Urinary bladder (tissue), 3 donors: ENCODE measurements at regions not wholly inside any gene's neighbourhood (a gene's known extent, or its start where the extent isn't known, plus 50 kb on each side); places are given as distances from the start of the nearest gene placed in this dataset.

Experiments used
- DNase-seq: peaks from one replicate; pipeline ENCODE4 v3.0.0-alpha.2; 2015; ENCODE audit errors: extremely low spot score
- H3K27ac ChIP-seq: one replicate; pipeline ENCODE4 v1.5.1; 2013; ENCODE audit warnings: low read depth, mild to moderate bottlenecking, moderate library complexity
- H3K36me3 ChIP-seq: one replicate; pipeline ENCODE4 v1.6.1; 2013; ENCODE audit warnings: mild to moderate bottlenecking, moderate library complexity; ENCODE audit not compliant: insufficient read depth
- H3K4me1 ChIP-seq: one replicate; pipeline ENCODE4 v1.6.1; 2013; ENCODE audit warnings: mild to moderate bottlenecking, moderate library complexity; ENCODE audit not compliant: insufficient read depth
- H3K4me3 ChIP-seq: one replicate; pipeline ENCODE4 v1.5.1; 2013; ENCODE audit warnings: low read depth, low read length
- WGBS: extraction: QIAGEN DNeasy Blood & Tissue Kit; methylation state at CpG from one replicate; pipeline ENCODE4 v1.1.7; 2013; 5-methylcytosine and 5-hydroxymethylcytosine counted together
- donor health status: healthy with polysubstance abuse.
- donor health status: healthy.

DNA sequence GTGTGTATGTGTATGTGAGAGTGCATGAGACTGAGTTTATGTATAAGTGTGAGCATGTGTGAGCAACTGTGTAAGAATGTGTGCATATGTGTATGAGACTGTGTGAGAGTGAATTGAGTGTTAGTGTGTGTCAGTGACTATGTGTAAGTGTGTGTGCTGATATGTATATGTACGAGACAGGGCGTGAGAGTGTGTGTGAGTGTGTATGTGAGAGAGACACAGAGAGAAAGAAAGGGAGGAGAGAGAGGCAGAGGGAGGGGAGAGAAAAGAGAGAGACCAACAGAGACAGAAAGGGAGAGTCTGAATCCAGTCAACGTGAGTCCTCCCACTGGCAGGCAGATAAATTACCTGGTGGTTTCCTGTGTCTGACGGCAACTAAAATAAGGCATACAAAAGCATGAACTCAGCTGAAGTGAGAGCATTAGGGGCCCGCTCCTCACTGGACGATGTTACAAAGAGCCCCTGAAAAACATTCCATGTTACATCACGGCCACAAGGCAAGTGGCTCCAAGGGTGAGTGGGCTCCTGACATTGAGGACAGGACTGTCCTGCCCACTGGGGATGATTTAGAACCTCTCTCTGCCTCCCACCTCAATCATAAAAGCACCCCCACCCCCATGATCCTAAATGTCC, 66.6 kb upstream of the TIAM1 start:
- Histone ChIP-seq H3K4me1 (no peaks in the 10 kb centered on the region), H3K27ac (no peak overlapping the region), H3K36me3 (no peaks in the 10 kb centered on the region), H3K4me3 (no peak overlapping the region)
- no peak for DNase-seq
- 58% methylated on average over 7 of the region's 7 CpGs for WGBS

DNA sequence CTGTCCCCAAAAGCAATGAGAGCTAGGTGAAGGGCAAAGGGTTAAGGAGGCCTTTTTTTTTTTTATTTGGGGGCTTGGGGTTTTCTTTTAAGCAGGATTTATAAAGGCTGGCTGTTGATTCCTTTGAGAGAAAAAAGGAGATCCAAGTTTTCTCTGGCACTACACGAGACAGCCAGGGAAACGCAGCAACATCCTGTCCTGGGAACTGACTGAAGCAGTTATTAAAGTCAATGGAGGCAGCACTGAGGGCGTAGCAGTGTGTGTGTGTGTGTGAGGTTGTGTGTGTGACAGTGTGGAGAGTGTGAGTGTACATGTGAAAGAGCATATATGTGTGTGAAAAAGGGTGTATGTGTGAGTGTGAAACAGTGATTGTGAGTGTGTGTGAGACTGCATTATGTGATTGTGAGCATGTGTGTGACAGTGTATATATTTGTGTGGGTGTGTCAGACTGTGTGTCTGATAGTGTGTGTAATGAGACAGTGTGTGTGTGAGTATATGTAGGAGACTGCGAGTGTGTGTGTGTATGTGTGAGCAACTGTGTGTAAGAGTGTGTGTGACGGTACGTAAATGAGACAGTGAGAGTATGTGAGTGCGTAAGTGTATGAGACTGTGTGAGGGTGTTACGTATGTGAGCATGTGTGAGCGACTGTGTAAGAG, 65.9 kb upstream of the TIAM1 start:
- 70% methylated on average over 9 of the region's 9 CpGs for WGBS
- Histone ChIP-seq H3K4me3 (no peak overlapping the region), H3K4me1 (no peaks in the 10 kb centered on the region), H3K27ac (no peak overlapping the region), H3K36me3 (no peaks in the 10 kb centered on the region)
- no peak for DNase-seq

DNA sequence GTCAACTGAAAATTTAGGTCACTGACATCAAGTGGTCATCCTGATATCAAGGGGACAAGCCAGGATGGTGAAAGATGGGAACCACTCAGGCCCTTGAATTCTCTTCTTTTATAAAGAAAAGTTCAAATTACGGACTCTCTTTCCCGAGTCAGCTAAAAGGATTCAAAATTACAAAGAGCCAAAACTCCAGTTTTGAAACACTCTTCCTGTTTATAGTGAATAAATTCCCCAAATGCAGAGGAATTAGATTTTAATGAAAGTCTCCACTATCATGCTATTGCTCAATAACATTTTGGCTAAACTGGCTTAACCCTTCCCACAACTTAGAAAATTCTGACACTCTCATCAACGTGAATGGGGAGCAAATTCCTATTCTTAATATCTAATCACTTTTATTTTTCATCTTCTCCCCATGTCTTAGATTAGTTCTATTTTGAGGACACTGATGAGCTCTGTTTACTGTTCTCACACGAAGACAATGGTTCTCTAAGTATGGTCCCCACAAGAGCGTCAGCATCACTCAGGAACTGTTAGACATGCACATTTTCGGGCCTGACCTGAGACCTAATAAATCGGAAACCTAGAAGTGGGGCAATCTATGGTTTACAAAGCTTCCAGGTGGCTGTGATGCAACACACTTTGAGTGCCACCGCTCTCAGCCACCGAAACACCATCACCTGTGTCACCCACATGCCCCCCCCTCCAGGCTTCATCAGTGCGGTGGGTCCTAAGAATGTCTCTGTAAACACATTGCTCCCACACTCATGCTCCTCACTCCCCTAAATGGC, 64.4 kb upstream of the TIAM1 start:
- WGBS, result 60% methylated on average over 10 of the region's 10 CpGs
- Histone ChIP-seq H3K27ac (no peak overlapping the region), H3K4me3 (no peak overlapping the region), H3K36me3 (no peaks in the 10 kb centered on the region), H3K4me1 (no peaks in the 10 kb centered on the region)
- DNase-seq, result no peak

DNA sequence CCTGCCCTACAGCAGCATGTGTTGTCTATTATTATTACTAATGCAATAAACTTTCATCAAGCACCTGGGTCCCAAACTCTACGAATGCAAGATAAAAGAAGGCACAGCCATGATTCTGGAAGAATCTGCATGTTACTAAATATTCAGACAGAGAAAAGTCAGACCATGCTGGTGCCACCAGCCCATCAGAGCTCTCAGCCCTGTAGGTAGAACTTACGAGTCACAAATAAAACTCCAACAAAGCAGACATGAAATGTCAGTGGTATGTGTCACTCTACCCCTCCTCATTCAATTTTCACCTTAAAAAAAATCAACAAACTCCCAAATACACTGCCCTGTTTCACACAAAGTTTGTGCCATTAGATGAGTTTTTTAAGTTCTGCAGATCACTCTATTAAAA, 62.4 kb upstream of the TIAM1 start:
- H3K27ac ChIP-seq, result no peak overlapping the region
- H3K36me3 ChIP-seq, result no peaks in the 10 kb centered on the region
- WGBS, result 84% methylated on average over 2 of the region's 2 CpGs
- no peaks in the 10 kb centered on the region for H3K4me1 ChIP-seq
- DNase-seq, result no peak
- H3K4me3 ChIP-seq, result no peak overlapping the region

- 61% methylated on average over 3 of the region's 3 CpGs for WGBS
- no peak overlapping the region for H3K27ac ChIP-seq
- DNase-seq, result no peak
- H3K4me3 ChIP-seq, result no peak overlapping the region
- H3K36me3 ChIP-seq, result no peaks in the 10 kb centered on the region
- H3K4me1 ChIP-seq, result no peaks in the 10 kb centered on the region
Observed at GRCh38 chr21:31405604-31406003, 61.5 kb upstream of the TIAM1 start.

DNA sequence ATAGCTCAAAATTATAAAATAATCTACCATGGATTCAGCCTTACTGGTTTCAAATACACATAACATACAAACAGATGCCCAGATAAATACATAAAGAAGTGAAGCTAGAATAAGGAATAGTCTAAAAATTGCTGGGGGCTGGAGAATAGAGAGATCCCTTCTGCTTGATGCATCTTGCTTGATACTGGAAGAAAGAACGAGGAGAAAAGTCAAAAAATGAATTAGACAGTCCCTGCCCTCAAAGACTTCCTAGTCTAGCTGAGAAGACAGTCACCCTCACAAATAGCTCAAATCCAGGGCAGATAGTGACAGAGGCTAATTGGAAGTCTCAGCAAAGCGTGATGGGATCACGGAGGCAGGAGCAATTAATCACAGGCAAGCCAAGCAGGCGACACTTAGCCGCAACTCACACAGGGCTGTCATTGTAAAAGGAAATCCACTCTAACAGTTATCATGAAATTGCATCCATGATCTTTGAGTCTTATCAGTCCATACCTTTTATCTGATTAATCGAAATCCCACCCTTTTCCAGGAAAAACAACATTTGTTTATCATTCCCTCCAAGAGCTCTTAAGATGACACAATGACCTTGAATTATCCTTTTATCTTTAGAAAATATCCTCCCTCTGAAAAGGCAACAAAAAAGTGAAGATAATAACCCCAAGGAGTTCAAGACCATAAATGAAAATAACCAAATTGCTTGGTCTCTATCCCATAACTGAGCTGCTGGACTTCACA, 59.7 kb upstream of the TIAM1 start:
- H3K36me3 ChIP-seq, result no peaks in the 10 kb centered on the region
- DNase-seq, result no peak
- no peak overlapping the region for H3K27ac ChIP-seq
- no peak overlapping the region for H3K4me3 ChIP-seq
- 63% methylated on average over 6 of the region's 6 CpGs for WGBS
- H3K4me1 ChIP-seq, result no peaks in the 10 kb centered on the region

GRCh38 chr21:31399591-31399990, 55.5 kb upstream of the TIAM1 start:
- Histone ChIP-seq H3K36me3 (no peaks in the 10 kb centered on the region), H3K4me1 (no peaks in the 10 kb centered on the region), H3K27ac (no peak overlapping the region), H3K4me3 (no peak overlapping the region)
- no peak for DNase-seq
- WGBS, result 94% methylated on average over 2 of the region's 2 CpGs

DNA sequence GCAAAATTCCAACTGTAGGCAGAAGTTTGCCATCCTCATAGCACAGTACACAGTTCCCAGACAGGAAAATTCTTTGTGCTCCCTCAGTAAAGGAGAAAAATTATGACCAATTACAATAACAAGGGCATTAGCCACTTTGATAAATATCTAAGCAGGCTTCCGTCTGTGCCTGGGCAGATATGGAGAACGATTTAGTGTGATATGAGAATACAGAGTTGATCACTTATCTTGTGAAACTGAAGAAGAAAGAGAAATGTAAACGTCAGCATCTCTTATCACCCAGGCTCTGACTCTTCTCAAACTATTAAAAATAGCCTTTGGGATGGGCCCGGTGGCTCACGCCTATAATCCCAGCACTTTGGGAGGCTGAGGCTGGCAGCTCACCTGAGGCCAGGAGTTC, 54.5 kb upstream of the TIAM1 start:
- no peak for DNase-seq
- 45% methylated on average over 5 of the region's 5 CpGs for whole genome bisulfite sequencing
- Histone ChIP-seq H3K4me1 (no peaks in the 10 kb centered on the region), H3K4me3 (no peak overlapping the region), H3K36me3 (no peaks in the 10 kb centered on the region), H3K27ac (no peak overlapping the region)

DNA sequence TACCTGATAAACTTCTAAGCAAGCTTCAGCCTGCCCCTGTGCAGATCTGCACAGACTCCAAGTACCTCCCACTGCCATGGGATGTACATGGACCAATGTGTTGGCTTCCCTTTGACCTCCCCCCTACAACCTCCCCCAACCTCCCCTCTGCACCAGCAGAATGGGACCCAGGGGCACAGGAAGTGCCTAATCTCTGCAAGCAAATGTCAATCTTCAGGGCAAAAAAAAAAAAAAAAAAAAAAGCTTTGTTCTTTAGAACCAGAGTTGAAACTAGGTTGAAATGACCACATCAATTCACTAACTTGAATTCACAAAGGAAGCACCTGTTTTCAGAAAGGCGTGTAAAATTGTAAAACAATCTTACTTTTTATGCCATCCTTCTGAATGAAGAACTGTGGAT, 53.9 kb upstream of the TIAM1 start:
- 66% methylated on average over 1 of the region's 1 CpG for WGBS
- no peak overlapping the region for H3K4me3 ChIP-seq
- no peaks in the 10 kb centered on the region for H3K4me1 ChIP-seq
- no peak for DNase-seq
- no peak overlapping the region for H3K27ac ChIP-seq
- no peaks in the 10 kb centered on the region for H3K36me3 ChIP-seq

DNA sequence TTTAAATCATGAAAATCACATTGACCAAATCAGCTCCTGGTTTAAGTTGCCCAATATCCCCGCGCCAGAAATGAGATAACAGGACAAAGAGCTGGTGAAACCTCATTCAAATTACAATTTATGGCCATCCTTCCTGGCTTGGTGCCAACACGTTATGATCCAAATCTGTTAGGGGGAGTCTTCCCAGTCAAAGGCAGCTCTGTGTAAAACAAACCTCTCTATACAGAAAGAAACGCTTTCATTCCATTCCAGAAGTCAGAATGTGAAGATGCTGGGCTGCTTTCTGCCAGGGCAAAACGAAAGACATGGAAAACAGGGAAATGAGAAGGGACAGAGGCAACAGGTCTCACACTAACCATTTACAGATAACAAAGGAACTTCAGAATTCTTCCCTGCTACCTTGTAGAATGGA, 53.5 kb upstream of the TIAM1 start:
- H3K4me1 ChIP-seq, result no peaks in the 10 kb centered on the region
- no peaks in the 10 kb centered on the region for H3K36me3 ChIP-seq
- H3K27ac ChIP-seq, result no peak overlapping the region
- H3K4me3 ChIP-seq, result no peak overlapping the region
- DNase-seq, result peak; percentile 54
- 12% methylated on average over 5 of the region's 5 CpGs for WGBS

DNA sequence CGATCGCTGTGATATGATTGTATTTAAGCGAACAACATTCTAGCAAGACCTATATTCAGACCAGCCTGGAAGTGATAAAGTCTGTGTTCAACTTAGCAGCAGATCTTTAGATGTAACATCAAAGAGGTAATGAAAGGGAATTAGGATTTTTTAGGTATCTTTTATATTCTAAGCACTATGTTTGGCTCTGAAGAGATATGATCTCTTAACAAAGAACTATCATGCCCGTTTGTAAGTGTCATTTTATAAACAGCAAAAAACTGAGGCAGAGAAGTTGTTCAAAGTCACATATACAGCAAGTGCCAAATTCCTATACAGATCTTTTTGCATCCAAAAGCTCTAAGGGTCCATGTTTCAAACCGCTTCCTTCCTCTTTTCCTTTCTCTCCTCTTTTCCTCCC, 53.0 kb upstream of the TIAM1 start:
- WGBS, result 83% methylated on average over 5 of the region's 5 CpGs
- no peak overlapping the region for H3K4me3 ChIP-seq

GRCh38 chr21:31396399-31396798, 52.3 kb upstream of the TIAM1 start:
- Histone ChIP-seq H3K4me3 (no peak overlapping the region), H3K4me1 (no peaks in the 10 kb centered on the region), H3K27ac (no peak overlapping the region), H3K36me3 (no peaks in the 10 kb centered on the region)
- WGBS, result over 99% methylated on average over 4 of the region's 4 CpGs
- DNase-seq, result no peak

More for the DNA sequence above, 53.0 kb upstream of the TIAM1 start:
- Histone ChIP-seq H3K36me3 (no peaks in the 10 kb centered on the region), H3K4me1 (no peaks in the 10 kb centered on the region), H3K27ac (no peak overlapping the region)
- no peak for DNase-seq

GRCh38 chr21:31395791-31396190, 51.7 kb upstream of the TIAM1 start:
- no peak for DNase-seq
- H3K36me3 ChIP-seq, result no peaks in the 10 kb centered on the region
- no peak overlapping the region for H3K27ac ChIP-seq
- no peaks in the 10 kb centered on the region for H3K4me1 ChIP-seq
- 91% methylated on average over 2 of the region's 2 CpGs for WGBS
- H3K4me3 ChIP-seq, result no peak overlapping the region
